ENCODE measurements at regions not wholly inside any gene's neighbourhood (a gene's known extent, or its start where the extent isn't known, plus 50 kb on each side); places are given as distances from the start of the nearest gene placed in this dataset.
"Not testable (repeated sequence)": the region's sequence is repeated elsewhere in the genome, so short reads cannot be mapped to it uniquely, and the experiment has no call there.

DNA sequence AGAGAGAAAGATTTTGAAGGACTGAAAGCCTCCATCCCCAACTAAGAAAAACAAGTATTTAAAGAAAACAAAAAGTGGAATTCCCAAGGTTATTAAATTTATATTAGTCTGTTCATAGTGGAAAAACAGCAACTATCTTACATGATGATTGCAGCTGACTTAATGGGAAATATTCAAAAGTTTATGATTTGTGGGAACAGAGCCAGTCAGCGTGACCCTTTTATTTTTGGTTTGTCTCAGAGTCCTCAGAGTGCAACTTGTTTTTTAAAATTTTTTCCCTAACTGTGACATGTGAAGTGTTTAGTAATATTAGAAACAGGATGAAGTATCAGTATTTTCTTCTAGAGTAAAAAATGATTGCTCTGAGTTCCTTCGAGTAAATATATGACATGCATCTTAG lies 441.9 kb upstream of the MCTP2 start:
- FAIRE-seq (no peak), DNase-seq (ENCODE audit: extremely low spot score, insufficient read length, low read depth) (no peak)

DNA sequence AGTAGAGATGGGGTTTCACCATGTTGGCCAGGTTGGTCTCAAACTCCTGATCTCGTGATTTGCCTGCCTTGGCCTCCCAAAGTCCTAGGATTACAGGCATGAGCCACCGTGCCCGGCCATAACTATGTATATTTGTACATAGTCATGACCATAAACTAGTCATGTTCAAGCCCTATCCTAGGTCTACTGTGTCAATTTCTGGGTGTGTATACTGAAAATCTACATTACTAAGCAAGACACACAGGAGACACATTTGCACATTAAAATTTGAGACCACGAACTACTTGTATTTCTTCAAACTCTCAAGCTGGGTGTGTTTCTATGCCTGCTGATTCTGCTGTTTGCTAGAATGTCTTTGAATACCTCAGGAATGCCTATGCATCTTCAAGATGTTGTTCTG lies 451.3 kb upstream of the MCTP2 start:
- FAIRE-seq (no peak), DNase-seq (ENCODE audit: extremely low spot score, insufficient read length, low read depth) (no peak)

DNA sequence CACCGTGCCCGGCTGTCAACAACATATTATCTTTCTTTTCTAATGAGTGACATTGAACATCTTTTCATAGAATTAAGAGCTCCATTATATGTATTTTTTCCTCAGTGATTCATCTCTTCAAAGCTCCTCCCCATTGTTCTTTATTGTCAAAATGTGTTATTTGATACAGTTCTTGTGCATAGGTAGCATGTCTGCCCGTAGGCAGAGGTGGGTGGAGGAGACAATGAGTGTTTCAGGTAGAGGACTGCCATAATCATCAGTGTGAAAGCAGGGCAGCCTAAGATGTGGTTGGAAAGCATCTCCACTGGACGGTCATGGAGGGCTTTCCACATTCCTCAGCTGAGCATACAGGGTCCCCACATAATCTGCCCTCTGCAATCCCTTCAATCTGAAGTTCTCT lies 452.0 kb upstream of the MCTP2 start:
- FAIRE-seq = no peak
- DNase-seq (ENCODE audit: extremely low spot score, insufficient read length, low read depth) = no peak

DNA sequence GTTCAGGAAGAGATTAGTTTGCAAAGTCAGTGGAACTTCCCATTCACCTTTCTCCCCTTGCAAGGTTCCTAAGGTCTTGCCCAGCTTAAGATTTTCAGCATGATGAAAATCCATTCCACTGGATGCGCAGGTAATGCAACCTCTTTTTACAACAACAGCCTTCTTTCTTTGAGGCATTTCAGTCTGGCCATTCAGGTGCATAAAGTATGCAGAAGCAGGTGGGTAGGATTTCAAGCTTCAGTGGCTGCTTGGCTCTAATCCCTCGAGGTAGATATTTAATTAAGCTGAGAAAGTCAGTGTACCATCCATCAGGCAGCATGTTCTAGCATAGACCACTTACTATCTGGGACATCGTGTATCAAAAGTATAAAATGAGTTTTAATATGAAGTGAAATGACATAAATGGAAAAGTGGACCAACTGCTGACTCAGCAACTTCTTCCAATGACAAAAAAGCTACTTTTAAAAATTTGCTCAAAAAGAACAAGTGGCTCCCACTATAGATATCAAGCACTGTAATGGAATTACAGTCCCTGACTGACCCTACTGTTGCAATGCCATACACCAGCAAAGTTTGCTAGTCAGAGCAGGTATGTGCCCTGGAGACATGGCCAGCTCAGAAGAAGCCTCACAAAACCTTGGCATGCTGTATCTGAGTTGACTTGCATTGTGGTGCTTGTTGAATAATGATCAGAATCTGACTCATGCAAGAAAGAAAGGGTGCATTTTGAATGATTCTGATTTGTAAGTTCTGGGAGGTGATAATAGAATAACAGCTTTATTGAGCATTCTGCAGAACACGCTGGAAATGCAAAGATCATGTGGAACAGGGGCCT lies 459.9 kb upstream of the MCTP2 start:
- DNase-seq (ENCODE audit: extremely low spot score, insufficient read length, low read depth) = no peak
- FAIRE-seq = no peak

DNA sequence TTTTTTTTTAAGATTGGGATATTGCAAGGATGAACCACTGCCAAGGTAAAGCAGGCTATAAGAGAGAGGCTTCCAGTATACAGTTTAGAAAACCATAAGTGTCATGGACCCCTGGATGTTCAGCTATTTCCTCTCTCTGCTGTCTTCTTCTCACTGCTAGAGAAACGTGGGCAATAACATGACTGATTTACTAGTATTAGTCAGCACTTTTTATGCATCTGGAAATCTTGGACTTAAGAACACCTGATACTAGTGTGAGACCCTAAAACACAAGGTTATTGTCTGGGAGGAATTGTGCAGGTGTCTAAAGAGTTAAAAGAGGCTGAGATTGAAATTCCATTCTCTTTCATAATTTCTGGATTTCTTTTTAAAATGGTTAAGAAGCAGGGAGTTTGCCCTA lies 460.6 kb upstream of the MCTP2 start:
- no peak for DNase-seq (ENCODE audit: extremely low spot score, insufficient read length, low read depth)
- FAIRE-seq = no peak

DNA sequence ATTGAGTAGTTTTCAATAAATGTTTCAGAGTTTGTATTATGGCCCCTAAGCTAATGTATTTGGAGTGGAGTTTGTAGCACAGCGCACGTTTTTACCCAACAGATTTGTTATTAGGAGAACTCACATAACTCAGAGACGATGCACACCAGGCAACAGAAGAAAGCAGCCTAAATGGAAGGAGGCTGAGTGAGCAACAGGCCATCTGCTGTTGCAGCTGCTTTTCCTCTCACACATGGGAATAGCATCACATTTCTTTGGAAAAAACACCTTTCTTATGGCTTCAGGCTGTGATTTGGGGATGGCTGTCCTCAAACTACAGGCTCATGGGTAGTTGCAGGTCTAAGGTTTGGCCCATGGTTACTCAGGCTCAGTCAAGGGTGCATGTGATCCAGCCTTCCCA lies 469.3 kb upstream of the MCTP2 start:
- DNase-seq (ENCODE audit: extremely low spot score, insufficient read length, low read depth) (no peak), FAIRE-seq (no peak)

DNA sequence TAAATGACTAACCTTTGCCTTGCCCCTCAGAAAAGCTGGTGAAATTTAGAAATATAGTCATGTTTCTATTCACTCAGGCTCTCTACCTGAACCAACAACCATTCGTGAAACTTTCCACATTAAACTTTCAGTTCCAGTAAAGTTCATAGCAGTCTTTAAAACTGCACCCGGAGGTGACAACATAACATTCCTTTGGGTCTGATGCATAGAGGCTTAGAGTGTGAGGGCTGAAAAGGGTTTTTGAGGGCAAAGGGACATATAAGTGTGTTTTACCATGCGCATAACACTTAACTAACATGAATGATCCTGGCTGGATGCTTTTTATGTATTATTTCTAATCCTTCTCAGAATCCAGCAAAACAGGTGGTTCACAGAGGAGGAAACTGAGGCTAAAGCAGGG lies 471.7 kb upstream of the MCTP2 start:
- no peak for DNase-seq (ENCODE audit: extremely low spot score, insufficient read length, low read depth)
- no peak for FAIRE-seq

DNA sequence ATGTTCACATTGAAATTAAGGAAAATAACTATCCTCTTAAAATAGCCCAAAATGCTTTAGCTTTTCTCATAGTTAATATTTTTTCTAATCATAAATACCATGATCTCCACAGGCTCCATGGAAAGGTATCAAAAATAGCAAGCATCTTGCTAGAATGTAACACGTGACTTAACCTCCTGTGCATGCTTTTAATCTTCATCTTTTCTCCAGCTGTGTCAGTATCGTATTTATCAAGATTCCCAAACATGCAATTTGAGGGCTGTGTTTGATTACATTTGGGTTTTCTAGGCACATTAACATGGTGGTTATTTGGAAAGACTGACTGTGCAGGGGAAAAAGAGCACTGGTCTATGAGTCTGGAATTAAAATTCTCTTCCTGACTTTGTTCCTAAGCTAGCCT lies 472.5 kb upstream of the MCTP2 start:
- FAIRE-seq (no peak), DNase-seq (ENCODE audit: extremely low spot score, insufficient read length, low read depth) (no peak)

DNA sequence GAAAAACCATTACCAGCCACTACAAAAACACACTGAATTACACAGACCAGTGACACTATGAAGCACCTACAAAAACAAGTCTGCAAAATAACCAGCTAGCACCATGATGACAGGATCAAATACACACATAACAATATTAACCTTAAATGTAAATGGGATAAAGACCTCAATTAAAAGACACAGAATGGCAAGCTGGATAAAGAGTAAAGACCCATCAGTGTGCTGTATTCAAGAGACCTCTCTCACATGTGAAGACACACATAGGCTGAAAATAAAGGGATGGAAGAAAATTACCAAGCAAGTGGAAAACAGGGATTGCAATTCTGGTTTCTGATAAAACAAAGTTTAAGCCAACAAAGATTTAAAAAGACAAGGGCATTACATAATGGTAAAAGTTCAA lies 482.7 kb upstream of the MCTP2 start:
- FAIRE-seq = no peak

DNA sequence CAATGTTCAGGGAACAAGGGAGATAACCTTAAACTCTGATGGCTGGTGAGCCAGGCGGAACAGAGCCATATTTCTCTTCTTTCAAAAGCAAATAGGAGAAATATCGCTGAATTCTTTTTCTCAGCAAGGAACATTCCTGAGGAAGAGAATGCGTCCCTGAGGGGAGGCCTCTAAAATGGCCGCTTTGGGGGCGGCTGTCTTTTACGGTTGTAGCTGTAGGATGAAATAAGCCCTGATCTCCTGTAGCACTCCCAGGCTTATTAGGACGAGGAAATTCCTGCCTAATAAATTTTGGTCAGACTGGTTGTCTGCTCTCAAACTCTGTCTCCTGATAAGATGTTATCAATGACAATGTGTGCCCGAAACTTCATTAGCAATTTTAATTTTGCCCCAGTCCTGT lies 496.4 kb upstream of the MCTP2 start:
- not testable (repeated sequence) for DNase-seq (ENCODE audit: extremely low spot score, insufficient read length, low read depth)

More for the DNA sequence above, 482.7 kb upstream of the MCTP2 start:
- no peak for DNase-seq (ENCODE audit: extremely low spot score, insufficient read length, low read depth)

DNA sequence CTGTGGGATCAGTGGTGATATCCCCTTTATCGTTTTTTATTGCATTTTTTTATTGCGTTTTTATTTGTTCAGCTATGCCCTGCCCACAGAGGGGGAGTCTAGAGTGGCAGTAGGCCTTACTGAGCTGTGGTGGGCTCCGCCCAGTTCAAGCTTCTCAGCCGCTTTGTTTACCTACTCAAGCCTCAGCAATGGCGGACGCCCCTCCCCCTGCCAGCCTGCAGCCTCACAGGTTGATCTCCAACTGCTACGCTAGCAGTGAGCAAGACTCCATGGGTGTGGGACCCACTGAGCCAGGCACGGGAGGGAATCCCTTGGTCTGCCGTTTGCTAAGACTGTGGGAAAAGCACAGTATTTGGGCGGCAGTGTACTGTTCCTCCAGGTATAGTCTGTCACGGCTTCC lies 500.6 kb upstream of the MCTP2 start:
- DNase-seq (ENCODE audit: extremely low spot score, insufficient read length, low read depth) (no peak), FAIRE-seq (no peak)

More for the DNA sequence above, 496.4 kb upstream of the MCTP2 start:
- FAIRE-seq = not testable (repeated sequence)

DNA sequence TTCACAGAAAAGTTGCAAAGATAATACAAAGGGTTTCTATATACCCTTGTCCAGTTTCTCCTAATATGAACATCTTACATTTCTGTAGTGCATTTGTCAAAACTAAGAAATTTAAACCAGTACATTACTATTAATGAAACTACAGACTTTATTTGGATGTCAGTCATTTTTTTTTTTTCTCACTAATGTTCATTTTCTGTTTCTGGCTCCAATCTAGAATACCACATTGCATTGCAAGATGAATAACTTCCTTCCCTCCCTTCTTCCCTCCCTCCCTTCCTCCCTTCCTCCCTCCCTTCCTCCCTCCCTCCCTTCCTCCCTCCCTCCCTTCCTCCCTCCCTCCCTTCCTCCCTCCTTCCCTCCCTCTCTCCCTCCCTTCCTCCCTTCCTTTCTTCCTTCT lies 509.2 kb upstream of the MCTP2 start:
- DNase-seq (ENCODE audit: extremely low spot score, insufficient read length, low read depth) = no peak
- no peak for FAIRE-seq

DNA sequence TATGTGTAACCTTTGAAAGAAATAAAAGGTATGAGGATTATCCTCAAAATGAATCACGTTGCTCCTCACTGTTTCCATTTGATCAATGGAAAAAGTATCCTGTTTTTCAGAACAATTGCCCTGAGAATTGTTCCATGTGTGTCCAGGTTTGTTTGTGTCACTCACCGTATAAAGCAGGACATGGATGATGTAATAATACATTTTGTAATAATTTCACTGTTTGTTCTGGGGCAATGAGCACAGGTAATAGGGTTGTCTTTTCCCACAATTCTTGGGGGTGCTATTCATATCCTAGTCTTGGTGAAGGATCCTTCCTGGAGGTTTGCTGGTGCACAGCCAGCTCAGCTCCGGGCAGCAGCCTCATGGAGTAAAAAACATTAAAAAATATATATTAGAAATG lies 510.8 kb upstream of the MCTP2 start:
- FAIRE-seq = no peak
- DNase-seq (ENCODE audit: extremely low spot score, insufficient read length, low read depth) = no peak

DNA sequence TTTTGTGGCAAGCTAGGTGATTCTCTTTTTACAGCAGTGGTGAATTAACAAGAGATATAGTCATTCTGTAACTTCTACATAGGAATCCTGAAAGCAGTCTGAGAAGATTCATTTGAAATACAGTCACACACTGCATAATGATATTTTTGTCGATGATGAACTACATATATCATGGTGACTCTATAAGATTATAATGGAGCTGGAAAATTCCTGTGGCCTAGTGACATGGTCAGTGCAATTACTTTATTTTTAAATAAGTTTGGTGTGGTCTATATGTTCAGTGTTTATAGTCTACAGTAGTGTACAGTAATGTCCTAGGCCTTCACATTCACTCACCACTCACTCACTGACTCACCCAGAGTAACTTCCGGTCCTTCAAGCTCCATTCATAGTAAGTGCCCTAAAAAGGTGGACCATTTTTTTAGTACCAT lies 511.4 kb upstream of the MCTP2 start:
- DNase-seq (ENCODE audit: extremely low spot score, insufficient read length, low read depth) (no peak), FAIRE-seq (no peak)

DNA sequence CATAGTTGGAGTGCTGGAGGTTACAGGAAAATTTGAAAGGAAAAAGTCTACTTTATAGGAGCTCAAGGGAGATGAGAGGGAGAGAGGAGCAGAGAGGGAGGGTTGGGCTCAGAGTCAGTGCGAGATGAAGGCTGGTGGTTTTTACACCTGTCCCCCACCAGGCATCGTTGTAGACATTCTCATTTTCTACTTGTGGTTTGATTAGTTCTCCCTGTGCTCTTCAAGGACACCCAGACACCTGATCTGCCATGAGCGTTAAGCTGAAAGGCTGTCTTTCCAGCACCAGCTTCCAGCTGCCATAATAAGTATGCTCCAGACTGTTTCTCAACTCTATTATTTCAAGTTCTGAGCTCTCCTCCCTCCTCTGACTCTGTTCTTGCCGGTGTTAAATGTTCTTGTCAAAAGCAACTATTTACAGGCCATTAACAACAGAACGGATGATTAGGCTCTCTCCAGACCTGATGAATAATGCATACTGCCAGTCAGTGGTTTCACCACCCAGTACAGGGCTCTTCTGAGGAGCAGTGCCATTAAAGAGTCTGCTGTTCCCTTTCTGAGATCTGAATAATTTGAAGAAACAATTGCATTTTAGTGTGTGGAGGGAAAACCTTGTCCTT lies 514.6 kb upstream of the MCTP2 start:
- DNase-seq (ENCODE audit: extremely low spot score, insufficient read length, low read depth) (no peak), FAIRE-seq (no peak)

DNA sequence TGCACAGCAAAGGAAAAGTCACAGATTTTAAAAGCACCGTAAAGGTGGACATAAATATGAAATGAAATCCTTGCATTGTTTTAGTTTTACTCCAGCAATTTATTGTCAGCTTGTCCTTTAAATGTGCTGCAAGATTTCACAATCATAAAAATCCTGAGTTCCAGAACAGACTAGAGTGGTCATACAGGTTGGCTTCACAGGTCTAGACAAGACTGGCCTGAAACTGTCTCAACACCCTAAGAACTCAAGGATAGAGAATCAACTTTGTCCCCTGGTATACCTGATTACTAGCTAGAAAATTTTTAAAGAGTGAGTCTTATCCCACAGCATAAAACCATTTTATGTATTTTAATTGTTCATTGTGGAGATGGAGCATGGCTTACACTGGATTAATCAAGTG lies 521.7 kb upstream of the MCTP2 start:
- FAIRE-seq (no peak), DNase-seq (ENCODE audit: extremely low spot score, insufficient read length, low read depth) (no peak)

DNA sequence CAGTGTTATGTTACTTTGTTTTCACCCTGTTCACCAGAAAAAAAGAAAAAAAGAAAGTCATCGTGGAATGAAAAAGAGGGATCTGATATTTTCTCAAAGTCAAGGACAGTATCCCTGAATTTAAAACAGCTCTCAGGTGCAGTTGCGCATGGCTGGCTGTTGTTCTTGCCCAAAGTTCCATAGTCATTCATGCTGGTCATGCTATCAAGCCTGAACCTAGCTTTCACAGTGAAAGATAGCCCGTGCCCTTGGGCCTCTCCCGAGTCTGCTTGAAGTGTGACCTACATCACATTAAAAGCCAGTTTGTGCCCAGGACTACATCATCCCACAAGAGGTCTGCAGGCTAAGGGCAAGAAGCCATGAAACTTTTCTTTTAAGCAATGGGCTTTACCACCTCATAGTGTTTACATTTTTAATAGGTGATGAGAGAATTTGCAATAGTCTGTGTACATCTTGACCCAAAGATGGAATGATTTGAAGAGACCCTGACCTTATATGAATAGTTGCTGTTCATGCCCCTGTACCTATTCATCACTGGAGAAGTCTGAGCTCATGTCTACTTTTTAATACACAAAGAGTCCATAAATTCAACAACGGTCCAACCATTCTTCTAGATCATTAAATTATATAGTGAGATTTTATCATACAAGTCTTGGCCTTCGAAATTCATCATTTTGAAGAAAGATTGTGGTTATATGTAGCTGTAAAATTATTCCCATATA lies 522.5 kb upstream of the MCTP2 start:
- DNase-seq (ENCODE audit: extremely low spot score, insufficient read length, low read depth) (no peak), FAIRE-seq (no peak)

DNA sequence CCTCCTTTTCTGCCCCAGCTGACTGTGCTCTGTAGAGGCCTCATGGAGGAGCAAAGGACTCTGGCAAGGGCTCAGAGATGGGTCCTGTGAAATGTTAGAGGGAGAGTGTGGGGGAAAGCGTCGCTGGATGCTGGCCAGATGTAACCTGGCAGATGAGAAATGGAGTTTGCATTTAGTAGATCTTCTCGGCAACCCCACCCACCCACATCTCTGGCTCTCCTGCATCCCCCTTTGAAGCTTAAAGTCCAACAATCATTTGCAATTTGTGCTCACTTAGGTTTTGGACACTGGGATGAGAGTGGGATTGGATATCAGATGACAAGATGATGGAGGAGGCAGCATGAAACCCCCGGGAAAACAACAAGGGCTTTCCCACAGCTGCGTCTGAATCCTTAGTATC lies 523.6 kb upstream of the MCTP2 start:
- no peak for FAIRE-seq
- no peak for DNase-seq (ENCODE audit: extremely low spot score, insufficient read length, low read depth)

DNA sequence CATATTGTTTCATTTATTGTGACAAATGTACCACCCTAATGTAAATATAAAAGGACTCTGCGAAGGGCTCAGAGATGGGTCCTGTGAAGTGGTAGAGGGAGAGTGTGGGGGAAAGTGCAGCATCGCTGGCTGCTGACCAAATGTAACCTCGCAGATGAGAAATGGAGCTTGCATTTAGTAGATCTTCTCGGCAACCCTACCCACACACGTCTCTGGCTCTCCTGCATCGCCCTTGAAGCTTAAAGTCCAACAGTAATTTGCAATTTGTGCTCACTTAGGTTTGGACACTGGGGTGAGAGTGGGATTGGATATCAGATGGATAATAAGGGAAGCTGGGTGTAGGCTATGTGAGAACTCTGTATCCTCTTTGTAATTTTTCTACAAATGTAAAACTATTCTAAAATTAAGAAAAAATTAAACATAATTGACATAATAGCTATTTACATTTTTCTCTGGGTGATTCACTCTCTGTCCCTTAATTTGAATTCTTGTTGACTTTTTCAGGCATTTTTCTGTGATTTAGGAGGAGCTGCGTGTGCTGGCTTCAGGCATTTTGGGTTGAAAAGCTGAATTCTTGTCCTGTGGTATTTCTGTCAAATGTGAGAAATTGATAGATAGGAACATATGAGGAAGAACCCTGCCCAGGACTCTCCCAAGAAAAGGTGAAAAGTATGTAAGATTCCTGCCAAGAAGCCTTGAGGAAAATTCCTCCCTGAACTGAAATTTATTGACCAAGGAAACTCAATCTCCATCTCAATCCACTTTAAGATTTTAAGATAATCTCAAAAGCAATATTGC lies 524.7 kb upstream of the MCTP2 start:
- DNase-seq (ENCODE audit: extremely low spot score, insufficient read length, low read depth) (no peak), FAIRE-seq (no peak)

DNA sequence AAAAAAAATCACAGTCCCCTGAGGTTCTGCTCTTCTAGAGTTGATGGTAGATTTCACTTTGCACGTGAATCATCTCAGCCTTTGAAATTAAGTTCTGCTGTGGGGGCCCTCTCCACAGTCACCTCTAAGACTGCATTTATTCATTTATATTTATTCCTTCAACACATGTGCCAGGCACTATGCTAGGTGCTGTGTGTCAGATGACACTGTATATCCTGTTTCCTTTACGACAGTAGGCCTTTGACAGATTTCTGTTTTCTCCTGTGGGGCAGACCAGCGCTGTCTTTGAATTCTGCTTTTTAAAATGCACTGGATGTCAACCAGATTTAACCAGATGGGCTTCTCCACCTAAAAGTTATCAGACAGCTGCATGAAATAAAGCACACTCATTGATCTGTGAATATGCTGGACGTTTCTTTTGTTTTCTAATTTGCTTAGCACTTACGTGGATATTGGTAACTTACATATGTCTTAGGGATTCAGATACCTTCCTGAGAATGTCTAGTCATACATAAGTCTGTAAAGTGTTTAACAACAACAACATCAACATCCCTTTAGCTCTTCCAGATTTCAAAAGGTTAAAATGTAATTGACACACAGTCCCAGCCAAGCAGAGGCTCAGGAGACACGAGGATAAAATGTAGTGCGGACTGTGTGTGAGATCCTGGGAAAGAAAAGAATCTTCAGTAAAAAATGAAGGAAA lies 525.5 kb upstream of the MCTP2 start:
- no peak for FAIRE-seq
- DNase-seq (ENCODE audit: extremely low spot score, insufficient read length, low read depth) = no peak
